Fibroblast of mammary gland (primary cell): ENCODE measurements at regions not wholly inside any gene's neighbourhood (a gene's known extent, or its start where the extent isn't known, plus 50 kb on each side); places are given as distances from the start of the nearest gene placed in this dataset.

Experiments
- DNase-seq: peaks from one replicate; pipeline ENCODE4 v3.0.0-alpha.2; 2010; ENCODE audit warnings: low read depth
- H3K4me3 ChIP-seq: 2 replicates; pipeline ENCODE4 v1.5.1; 2011; ENCODE audit warnings: low read depth, mild to moderate bottlenecking, low read length, moderate library complexity; ENCODE audit not compliant: control insufficient read depth
- CTCF ChIP-seq: conservative IDR thresholded peaks from 2 replicates; pipeline ENCODE4 v1.5.1; 2011; ENCODE audit warnings: low read depth, low read length, inconsistent platforms; ENCODE audit not compliant: control insufficient read depth, insufficient read depth

GRCh38 chr11:11220786-11221185 lies 132.3 kb downstream of the CSNK2A3 start:
- no peak overlapping the region for H3K4me3 ChIP-seq
- DNase-seq = no peak
- TF ChIP-seq CTCF = no peak

GRCh38 chr11:11218629-11218986 lies 134.4 kb downstream of the CSNK2A3 start:
- no peak overlapping the region for H3K4me3 ChIP-seq
- TF ChIP-seq CTCF = no peak
- DNase-seq = no peak

GRCh38 chr11:11217929-11218628 lies 135.0 kb downstream of the CSNK2A3 start:
- no peak overlapping the region for H3K4me3 ChIP-seq
- no peak for DNase-seq
- no peak for TF ChIP-seq CTCF

- TF ChIP-seq CTCF = no peak
- H3K4me3 ChIP-seq = no peak overlapping the region
- DNase-seq = no peak
These were observed 135.6 kb downstream of the CSNK2A3 start for GRCh38 chr11:11217289-11217928.

GRCh38 chr11:11215944-11216343 lies 137.1 kb downstream of the CSNK2A3 start:
- TF ChIP-seq CTCF = no peak
- H3K4me3 ChIP-seq = no peak overlapping the region
- no peak for DNase-seq

- no peak for TF ChIP-seq CTCF
- DNase-seq = no peak
- no peak overlapping the region for H3K4me3 ChIP-seq
These were observed 137.8 kb downstream of the CSNK2A3 start for GRCh38 chr11:11215058-11215815.
